Keratinocyte (primary cell): ENCODE measurements at regions not wholly inside any gene's neighbourhood (a gene's known extent, or its start where the extent isn't known, plus 50 kb on each side); places are given as distances from the start of the nearest gene placed in this dataset.

Experiments used
- CTCF ChIP-seq, 3 experiments: IDR thresholded peaks in 1 of 3; conservative IDR thresholded peaks in 1 of 3; optimal IDR thresholded peaks in 1 of 3; 2 replicates in 2 of 3; 3 replicates in 1 of 3; pipeline versions ENCODE3 to v1.5.1; 2011; ENCODE audit warnings: low read length in 3 of 3, mild to moderate bottlenecking in 3 of 3, moderate library complexity in 2 of 3, control low read depth in 1 of 3, inconsistent platforms in 1 of 3; ENCODE audit not compliant: insufficient read depth in 2 of 3; ENCODE audit errors: extremely low read depth in 1 of 3
- EZH2 ChIP-seq: IDR thresholded peaks from one replicate; pipeline ENCODE4 v1.6.1; 2012; ENCODE audit warnings: inconsistent platforms, mild to moderate bottlenecking, low read length, moderate library complexity

GRCh38 chr12:113719911-113720591, 246.1 kb downstream of the RBM19 start:
- no peak for TF ChIP-seq CTCF (optimal IDR thresholded peaks at IDR 0.05 in 1 of 3, IDR thresholded peaks at IDR 0.05 in 1 of 3, conservative IDR thresholded peaks at IDR 0.05 in 1 of 3; ENCODE audit: extremely low read depth in 1 of 3, insufficient read depth in 2 of 3, low read length in 3 of 3)
- no peak for TF ChIP-seq EZH2
